ENCODE measurements at regions not wholly inside any gene's neighbourhood (a gene's known extent, or its start where the extent isn't known, plus 50 kb on each side); places are given as distances from the start of the nearest gene placed in this dataset.

GRCh38 chr9:26457151-26457550 lies 435.5 kb downstream of the CAAP1 start:
- TF ChIP-seq ARNTL (CRISPR knock-in tag; IDR thresholded peaks at IDR 0.05; ENCODE audit: borderline replicate concordance, low read depth) (no peak), OSR1 (CRISPR knock-in tag; IDR thresholded peaks at IDR 0.05) (no peak), ZC3H10 (CRISPR knock-in tag; IDR thresholded peaks at IDR 0.05) (no peak), CSRNP3 (CRISPR knock-in tag; IDR thresholded peaks at IDR 0.05) (no peak), TOX (CRISPR knock-in tag; IDR thresholded peaks at IDR 0.05; ENCODE audit: borderline replicate concordance) (no peak), CSDC2 (CRISPR knock-in tag; IDR thresholded peaks at IDR 0.05) (no peak), TCF4 (CRISPR knock-in tag; IDR thresholded peaks at IDR 0.05; ENCODE audit: borderline replicate concordance) (no peak), ZNF70 (CRISPR knock-in tag; IDR thresholded peaks at IDR 0.05) (no peak), PATZ1 (CRISPR knock-in tag; IDR thresholded peaks at IDR 0.05; ENCODE audit: borderline replicate concordance) (no peak), TSHZ2 (CRISPR knock-in tag; IDR thresholded peaks at IDR 0.05) (no peak), ESRRG (CRISPR knock-in tag; IDR thresholded peaks at IDR 0.05) (no peak), ISL1 (CRISPR knock-in tag; IDR thresholded peaks at IDR 0.05) (no peak), ZFP30 (CRISPR knock-in tag; IDR thresholded peaks at IDR 0.05) (no peak), ZNF8 (CRISPR knock-in tag; IDR thresholded peaks at IDR 0.05) (no peak), CREB5 (CRISPR knock-in tag; IDR thresholded peaks at IDR 0.05; ENCODE audit: low read depth) (no peak), ZFP3 (CRISPR knock-in tag; IDR thresholded peaks at IDR 0.05) (no peak)
- TF ChIP-seq, protein P1, sequence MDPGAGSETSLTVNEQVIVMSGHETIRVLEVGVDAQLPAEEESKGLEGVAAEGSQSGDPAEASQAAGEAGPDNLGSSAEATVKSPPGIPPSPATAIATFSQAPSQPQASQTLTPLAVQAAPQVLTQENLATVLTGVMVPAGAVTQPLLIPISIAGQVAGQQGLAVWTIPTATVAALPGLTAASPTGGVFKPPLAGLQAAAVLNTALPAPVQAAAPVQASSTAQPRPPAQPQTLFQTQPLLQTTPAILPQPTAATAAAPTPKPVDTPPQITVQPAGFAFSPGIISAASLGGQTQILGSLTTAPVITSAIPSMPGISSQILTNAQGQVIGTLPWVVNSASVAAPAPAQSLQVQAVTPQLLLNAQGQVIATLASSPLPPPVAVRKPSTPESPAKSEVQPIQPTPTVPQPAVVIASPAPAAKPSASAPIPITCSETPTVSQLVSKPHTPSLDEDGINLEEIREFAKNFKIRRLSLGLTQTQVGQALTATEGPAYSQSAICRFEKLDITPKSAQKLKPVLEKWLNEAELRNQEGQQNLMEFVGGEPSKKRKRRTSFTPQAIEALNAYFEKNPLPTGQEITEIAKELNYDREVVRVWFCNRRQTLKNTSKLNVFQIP (CRISPR knock-in tag; IDR thresholded peaks at IDR 0.05; ENCODE audit: borderline replicate concordance, low read depth) = no peak
- ATAC-seq = no peak

DNA sequence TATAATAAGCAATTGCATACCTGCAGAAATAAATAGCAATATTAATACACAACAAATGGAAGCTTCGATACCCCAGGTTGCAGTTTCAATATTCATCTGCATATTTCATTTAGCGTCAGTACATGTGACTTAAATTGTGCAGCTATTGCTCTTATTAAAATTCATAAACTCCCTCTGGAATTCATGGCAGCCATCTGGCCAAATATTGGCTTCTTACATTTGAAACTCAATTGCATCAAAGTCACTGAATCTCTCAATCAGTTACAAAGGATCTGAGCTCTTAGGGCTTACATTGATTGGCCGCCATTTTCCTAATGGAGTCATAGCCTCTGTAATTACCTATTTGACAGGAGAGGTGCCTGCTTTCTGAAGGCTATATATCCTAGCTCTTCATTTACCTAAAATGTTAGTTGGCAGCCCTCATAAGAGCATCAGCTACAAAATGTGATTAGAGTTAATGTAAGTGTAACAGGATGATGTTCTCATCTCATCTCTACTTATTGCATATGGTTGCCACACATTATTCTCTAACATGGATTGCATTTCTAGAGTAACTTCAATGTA lies 453.5 kb downstream of the CAAP1 start:
- TF ChIP-seq TSHZ2 (CRISPR knock-in tag; IDR thresholded peaks at IDR 0.05) = no peak
- TF ChIP-seq OSR1 (CRISPR knock-in tag; IDR thresholded peaks at IDR 0.05) = no peak
- no peak for TF ChIP-seq ZC3H10 (CRISPR knock-in tag; IDR thresholded peaks at IDR 0.05)
- no peak for TF ChIP-seq GLIS3 (CRISPR knock-in tag; IDR thresholded peaks at IDR 0.05)
- no peak for TF ChIP-seq TCF4 (CRISPR knock-in tag; IDR thresholded peaks at IDR 0.05; ENCODE audit: borderline replicate concordance)
- TF ChIP-seq ARNTL (CRISPR knock-in tag; IDR thresholded peaks at IDR 0.05; ENCODE audit: borderline replicate concordance, low read depth) = no peak
- TF ChIP-seq ZFP3 (CRISPR knock-in tag; IDR thresholded peaks at IDR 0.05) = no peak
- no peak for ATAC-seq

All from SK-N-SH treated with all-trans-retinoic acid at 6 μM for 48 hours (cell line).